HPDE6-E6E7 (cell line): ENCODE measurements at regions not wholly inside any gene's neighbourhood (a gene's known extent, or its start where the extent isn't known, plus 50 kb on each side); places are given as distances from the start of the nearest gene placed in this dataset.
A peak's percentile ranks its signal among the peaks of the same experiment; 100 is the strongest.

Experiments used
- DNase-seq: peaks from one replicate; pipeline ENCODE4 v3.0.0; 2011; ENCODE audit warnings: missing footprints; ENCODE audit errors: extremely low spot score

- DNase-seq: no peak
Measured at GRCh38 chr1:208587110-208587509, 342.9 kb upstream of the PLXNA2 start.

- no peak for DNase-seq
Measured at GRCh38 chr1:208593306-208594006, 349.3 kb upstream of the PLXNA2 start.

GRCh38 chr1:208595236-208595635 lies 351.1 kb upstream of the PLXNA2 start:
- no peak for DNase-seq

- no peak for DNase-seq
Measured at GRCh38 chr1:208595745-208596144, 351.6 kb upstream of the PLXNA2 start.

GRCh38 chr1:208597571-208597970 lies 353.4 kb upstream of the PLXNA2 start:
- no peak for DNase-seq

GRCh38 chr1:208598021-208598420 lies 353.8 kb upstream of the PLXNA2 start:
- no peak for DNase-seq

- no peak for DNase-seq
Measured at GRCh38 chr1:208599063-208599462, 354.9 kb upstream of the PLXNA2 start.

- no peak for DNase-seq
Measured at GRCh38 chr1:208600456-208601190, 356.4 kb upstream of the PLXNA2 start.

- no peak for DNase-seq
Measured at GRCh38 chr1:208601561-208601960, 357.4 kb upstream of the PLXNA2 start.

- no peak for DNase-seq
Measured at GRCh38 chr1:208603721-208604120, 359.5 kb upstream of the PLXNA2 start.

- peak; percentile 60 for DNase-seq
Measured at GRCh38 chr1:208604295-208604694, 360.1 kb upstream of the PLXNA2 start.

- DNase-seq: no peak
Measured at GRCh38 chr1:208606959-208607358, 362.8 kb upstream of the PLXNA2 start.

GRCh38 chr1:208607616-208608015 lies 363.4 kb upstream of the PLXNA2 start:
- no peak for DNase-seq

- no peak for DNase-seq
Measured at GRCh38 chr1:208614610-208615009, 370.4 kb upstream of the PLXNA2 start.

- DNase-seq: no peak
Measured at GRCh38 chr1:208615371-208615770, 371.2 kb upstream of the PLXNA2 start.

GRCh38 chr1:208616776-208617175 lies 372.6 kb upstream of the PLXNA2 start:
- no peak for DNase-seq

- no peak for DNase-seq
Measured at GRCh38 chr1:208628022-208628914, 384.1 kb upstream of the PLXNA2 start.

- no peak for DNase-seq
Measured at GRCh38 chr1:208631092-208631491, 386.9 kb upstream of the PLXNA2 start.

- no peak for DNase-seq
Measured at GRCh38 chr1:208631506-208631905, 387.3 kb upstream of the PLXNA2 start.

- no peak for DNase-seq
Measured at GRCh38 chr1:208634346-208635140, 390.4 kb upstream of the PLXNA2 start.

GRCh38 chr1:208637181-208637580 lies 393.0 kb upstream of the PLXNA2 start:
- no peak for DNase-seq

GRCh38 chr1:208639382-208639781 lies 395.2 kb upstream of the PLXNA2 start:
- no peak for DNase-seq
